Right atrium auricular region (tissue), 2 donors: ENCODE measurements at regions not wholly inside any gene's neighbourhood (a gene's known extent, or its start where the extent isn't known, plus 50 kb on each side); places are given as distances from the start of the nearest gene placed in this dataset.

Source experiments
- DNase-seq: peaks from one replicate; pipeline ENCODE4 v3.0.0-alpha.2; 2019; ENCODE audit warnings: low spot score
- H3K27ac ChIP-seq, 2 donors: fragments of 200-600 bp; sonication (generic); 1 replicate in 1 of 2; 2 replicates in 1 of 2; pipeline ENCODE4 v1.5.1; 2016 to 2019
- H3K27me3 ChIP-seq, 2 donors: fragments of 200-600 bp; sonication (generic); one replicate each; pipeline versions ENCODE4 v1.5.1 to v1.6.0; 2017 to 2019
- H3K36me3 ChIP-seq: fragments of 200-600 bp; sonication (generic); one replicate; pipeline ENCODE4 v1.5.1; 2016
- H3K4me1 ChIP-seq, 2 donors: fragments of 200-600 bp; sonication (generic); one replicate each; pipeline versions ENCODE4 v1.5.1 to v1.6.0; 2017 to 2019
- H3K4me3 ChIP-seq, 2 donors: fragments of 200-600 bp; sonication (generic); 1 replicate in 1 of 2; 2 replicates in 1 of 2; pipeline ENCODE4 v1.5.1; 2017 to 2019; ENCODE audit warnings: mild to moderate bottlenecking in 1 of 2, moderate library complexity in 1 of 2
- H3K9me3 ChIP-seq, 2 donors: fragments of 200-600 bp; sonication (generic); one replicate each; pipeline ENCODE4 v1.5.1; 2019
- CTCF ChIP-seq, 2 donors: fragments of 200-600 bp; sonication (generic); IDR thresholded peaks; one replicate each; pipeline ENCODE4 v1.5.1; 2019; ENCODE audit warnings: antibody characterized with exemption in 2 of 2

- no peaks in the 10 kb centered on the region for H3K27me3 ChIP-seq
- DNase-seq: no peak
- peaks cover 0 to 13% of the 10 kb centered on the region in 2 donors for H3K4me1 ChIP-seq
- no peaks in the 10 kb centered on the region for H3K9me3 ChIP-seq
- no peak overlapping the region for H3K27ac ChIP-seq
- no peak overlapping the region for H3K4me3 ChIP-seq
- TF ChIP-seq CTCF (IDR thresholded peaks at IDR 0.05): no peak
- no peaks in the 10 kb centered on the region for H3K36me3 ChIP-seq
Measured at GRCh38 chr7:139131-139530, 53.2 kb upstream of the FAM20C start.

GRCh38 chr7:139561-140243 lies 52.7 kb upstream of the FAM20C start:
- no peaks in the 10 kb centered on the region for H3K36me3 ChIP-seq
- H3K4me3 ChIP-seq: no peak overlapping the region
- DNase-seq: no peak
- H3K4me1 ChIP-seq: peaks cover 0 to 13% of the 10 kb centered on the region in 2 donors
- H3K27ac ChIP-seq: no peak overlapping the region
- no peaks in the 10 kb centered on the region for H3K9me3 ChIP-seq
- TF ChIP-seq CTCF (IDR thresholded peaks at IDR 0.05): no peak
- H3K27me3 ChIP-seq: no peaks in the 10 kb centered on the region

GRCh38 chr7:140996-141395 lies 51.4 kb upstream of the FAM20C start:
- Histone ChIP-seq H3K4me3 (no peak overlapping the region), H3K4me1 (peaks cover 0 to 13% of the 10 kb centered on the region in 2 donors), H3K27ac (no peak overlapping the region), H3K9me3 (no peaks in the 10 kb centered on the region), H3K36me3 (no peaks in the 10 kb centered on the region), H3K27me3 (no peaks in the 10 kb centered on the region)
- no peak for TF ChIP-seq CTCF (IDR thresholded peaks at IDR 0.05)
- no peak for DNase-seq

- no peaks in the 10 kb centered on the region for H3K36me3 ChIP-seq
- no peak for TF ChIP-seq CTCF (IDR thresholded peaks at IDR 0.05)
- DNase-seq: peak; percentile 79
- H3K4me3 ChIP-seq: no peak overlapping the region
- H3K9me3 ChIP-seq: no peaks in the 10 kb centered on the region
- H3K27ac ChIP-seq: peak overlapping the region; percentile 32 to 56
- peaks cover 0 to 13% of the 10 kb centered on the region in 2 donors for H3K4me1 ChIP-seq
- no peaks in the 10 kb centered on the region for H3K27me3 ChIP-seq
Measured at GRCh38 chr7:142248-142941, 50.0 kb upstream of the FAM20C start.
